ENCODE measurements at regions not wholly inside any gene's neighbourhood (a gene's known extent, or its start where the extent isn't known, plus 50 kb on each side); places are given as distances from the start of the nearest gene placed in this dataset.
"Not testable (repeated sequence)": the region's sequence is repeated elsewhere in the genome, so short reads cannot be mapped to it uniquely, and the experiment has no call there.

DNA sequence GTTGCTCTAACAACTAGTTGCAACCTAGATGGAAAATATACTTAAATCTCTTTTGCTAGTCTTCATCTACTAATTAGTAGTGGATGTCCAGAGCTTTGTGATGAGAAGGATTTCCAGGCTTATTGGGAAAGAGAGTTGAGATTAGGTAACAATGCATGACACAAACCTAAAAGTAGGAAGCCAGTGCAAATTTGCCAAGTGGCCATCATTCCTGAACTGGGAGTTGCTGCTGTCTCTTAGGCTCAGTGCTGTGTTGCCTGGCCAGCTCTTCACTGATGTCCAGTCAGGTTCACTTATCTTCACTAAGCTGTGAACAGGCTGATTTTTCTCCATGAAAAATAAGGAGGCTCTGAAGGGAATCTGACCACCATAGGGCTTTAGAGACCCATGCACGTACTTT lies 105.6 kb upstream of the AMOT start:
- no peak overlapping the region for H3K4me3 ChIP-seq (ENCODE audit: low read depth, low read length)

DNA sequence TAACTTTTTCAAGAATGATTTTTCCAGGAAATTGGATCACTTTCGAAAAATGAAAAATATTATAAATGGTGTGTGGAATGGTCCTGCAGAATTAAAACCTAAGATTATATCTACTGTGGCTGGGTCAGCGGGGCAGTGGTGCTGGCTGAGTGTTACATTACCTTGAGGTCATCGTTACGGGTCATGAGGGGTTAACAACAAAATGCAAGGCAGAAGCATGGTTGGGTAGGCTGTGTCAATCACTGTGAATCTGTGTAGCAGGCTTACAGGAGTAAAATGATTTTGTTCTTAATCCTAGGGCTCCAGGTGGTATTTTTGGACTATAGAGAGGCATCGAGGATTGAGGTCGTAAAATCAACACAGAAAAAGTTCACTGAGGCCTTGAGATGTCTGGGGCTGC lies 105.2 kb upstream of the AMOT start:
- no peak overlapping the region for H3K4me3 ChIP-seq (ENCODE audit: low read depth, low read length)

DNA sequence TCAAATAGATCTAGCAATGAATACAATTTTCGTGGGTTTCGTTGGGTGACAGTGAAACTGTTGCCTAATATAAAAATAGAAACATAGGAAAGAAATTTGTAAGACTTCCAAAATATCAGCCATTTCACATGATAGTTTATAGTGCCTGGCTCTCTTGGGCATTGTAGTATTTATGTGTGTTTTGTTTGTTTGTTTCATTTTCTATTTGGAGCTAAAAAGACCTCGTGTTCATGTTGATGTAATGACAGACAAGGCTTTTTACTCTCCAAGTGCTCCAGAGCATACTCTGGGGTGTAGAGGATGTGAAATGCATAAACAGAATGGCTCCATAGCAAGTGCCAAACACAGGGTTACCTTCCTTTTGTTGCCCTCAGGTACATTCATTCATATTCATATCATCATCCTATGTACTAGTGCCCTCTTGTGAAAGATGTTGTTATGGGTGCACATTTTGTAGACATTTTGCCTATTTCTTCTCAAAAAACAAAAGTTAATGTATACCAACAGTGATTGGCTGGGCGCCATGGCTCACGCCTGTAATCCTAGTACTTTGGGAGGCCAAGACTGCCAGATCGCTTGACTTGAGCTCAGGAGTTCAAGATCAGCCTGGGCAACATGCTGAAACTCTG lies 100.7 kb upstream of the AMOT start:
- H3K4me3 ChIP-seq (ENCODE audit: low read depth, low read length), result no peak overlapping the region

DNA sequence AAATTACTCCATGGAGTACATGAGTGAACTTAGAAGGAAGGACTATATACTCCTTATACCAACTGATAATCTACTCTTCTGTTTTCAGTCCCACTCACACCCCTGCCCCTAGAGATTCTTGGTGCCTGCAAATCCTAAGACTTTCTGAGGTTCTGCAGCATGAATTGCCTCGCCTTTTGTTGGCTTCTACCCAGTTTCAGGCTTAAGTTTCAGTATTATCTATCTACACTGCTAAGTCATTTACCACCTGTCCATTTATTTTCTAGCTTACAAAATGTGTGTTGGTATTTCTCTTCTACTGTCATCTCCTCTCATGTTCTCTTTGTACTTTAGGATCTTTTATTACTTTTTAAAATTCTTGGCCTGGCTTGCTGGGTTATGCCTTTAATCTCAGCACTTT lies 94.4 kb upstream of the AMOT start:
- no peak overlapping the region for H3K4me3 ChIP-seq (ENCODE audit: low read depth, low read length)

DNA sequence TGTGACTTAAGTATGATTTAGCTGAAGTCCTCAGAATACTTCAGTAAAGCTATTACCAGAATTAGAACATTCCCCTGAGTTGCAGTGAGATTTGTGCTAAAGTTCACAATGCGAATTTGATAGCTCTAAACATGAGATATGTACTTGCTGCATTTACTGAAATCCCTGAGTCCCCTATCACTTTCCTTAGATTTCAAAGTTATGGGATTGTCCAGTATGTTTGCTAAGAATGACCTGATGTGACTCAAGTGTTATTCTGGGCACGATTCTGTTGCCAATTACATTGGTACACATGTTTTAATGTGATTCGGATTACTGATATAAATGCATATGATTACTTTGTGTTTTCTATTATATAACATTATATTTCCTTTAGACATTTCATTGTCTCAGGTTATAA lies 91.3 kb upstream of the AMOT start:
- no peak overlapping the region for H3K4me3 ChIP-seq (ENCODE audit: low read depth, low read length)

DNA sequence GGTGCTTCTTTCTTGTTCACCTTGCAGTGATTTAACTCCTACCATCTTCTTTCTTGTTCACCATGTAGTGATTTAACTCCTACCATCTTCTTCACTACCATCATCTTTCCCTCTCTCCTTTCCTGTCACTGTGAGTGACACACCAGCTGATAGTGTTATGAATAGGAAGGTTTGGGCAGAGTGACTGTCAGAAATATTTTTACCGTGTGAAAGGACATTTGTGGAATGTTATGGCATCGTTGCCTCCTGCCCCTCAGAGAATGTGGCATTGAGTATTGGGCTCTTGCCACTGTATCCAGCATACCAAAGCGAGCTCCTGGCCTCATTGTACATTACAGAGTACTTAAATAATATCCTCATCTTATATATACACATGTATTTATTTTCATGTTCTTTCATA lies 90.8 kb upstream of the AMOT start:
- H3K4me3 ChIP-seq (ENCODE audit: low read depth, low read length), result no peak overlapping the region

DNA sequence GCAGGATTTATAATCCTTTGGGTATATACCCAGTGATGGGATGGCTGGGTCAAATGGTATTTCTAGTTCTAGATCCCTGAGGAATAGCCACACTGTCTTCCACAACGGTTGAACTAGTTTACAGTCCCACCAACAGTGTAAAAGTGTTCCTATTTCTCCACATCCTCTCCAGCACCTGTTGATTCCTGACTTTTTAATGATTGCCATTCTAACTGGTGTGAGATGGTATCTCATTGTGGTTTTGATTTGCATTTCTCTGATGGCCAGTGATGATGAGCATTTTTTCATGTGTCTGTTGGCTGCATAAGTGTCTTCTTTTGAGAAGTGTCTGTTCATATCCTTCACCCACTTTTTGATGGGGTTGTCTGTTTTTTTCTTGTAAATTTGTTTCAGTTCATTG lies 82.8 kb upstream of the AMOT start:
- not testable (repeated sequence) for H3K4me3 ChIP-seq (ENCODE audit: low read depth, low read length)

DNA sequence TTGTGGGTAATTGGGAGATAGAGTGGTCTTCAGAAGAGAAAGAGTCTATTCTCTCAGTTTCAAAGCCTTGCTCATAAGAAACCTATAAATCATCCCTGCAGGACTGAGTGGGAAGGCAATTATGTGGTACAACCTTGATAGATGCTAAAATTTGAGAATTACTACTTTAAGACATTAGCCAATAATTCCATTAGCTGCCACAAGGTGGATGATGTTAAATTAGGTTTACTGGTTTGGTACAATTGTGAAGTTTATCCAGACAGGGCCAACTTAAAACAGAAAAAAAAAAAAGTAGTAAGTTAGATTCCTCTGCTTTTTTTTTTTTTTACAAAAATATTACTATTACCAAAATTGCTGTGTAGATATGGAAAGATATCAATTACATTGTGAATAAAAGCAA lies 73.2 kb upstream of the AMOT start:
- H3K4me3 ChIP-seq (ENCODE audit: low read depth, low read length), result no peak overlapping the region

DNA sequence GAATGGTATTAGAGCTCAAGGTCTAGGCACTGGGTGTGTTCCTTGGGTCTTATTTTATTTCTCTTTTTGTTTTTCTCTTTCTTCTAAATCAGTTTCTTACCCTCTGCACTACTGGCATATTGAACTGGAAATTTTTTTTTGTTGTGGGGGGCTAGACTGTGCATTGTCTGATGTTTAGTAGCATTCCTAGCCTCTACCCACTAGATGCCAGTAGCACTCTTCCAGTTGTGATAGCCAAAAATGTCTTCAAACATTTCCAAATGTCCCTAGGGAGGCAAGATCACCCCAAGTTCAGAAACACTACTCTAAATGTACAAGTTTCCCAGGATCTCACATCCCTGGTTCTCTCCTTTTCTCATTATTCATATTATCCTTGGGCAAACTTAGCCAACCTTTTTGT lies 69.8 kb upstream of the AMOT start:
- H3K4me3 ChIP-seq (ENCODE audit: low read depth, low read length), result no peak overlapping the region

DNA sequence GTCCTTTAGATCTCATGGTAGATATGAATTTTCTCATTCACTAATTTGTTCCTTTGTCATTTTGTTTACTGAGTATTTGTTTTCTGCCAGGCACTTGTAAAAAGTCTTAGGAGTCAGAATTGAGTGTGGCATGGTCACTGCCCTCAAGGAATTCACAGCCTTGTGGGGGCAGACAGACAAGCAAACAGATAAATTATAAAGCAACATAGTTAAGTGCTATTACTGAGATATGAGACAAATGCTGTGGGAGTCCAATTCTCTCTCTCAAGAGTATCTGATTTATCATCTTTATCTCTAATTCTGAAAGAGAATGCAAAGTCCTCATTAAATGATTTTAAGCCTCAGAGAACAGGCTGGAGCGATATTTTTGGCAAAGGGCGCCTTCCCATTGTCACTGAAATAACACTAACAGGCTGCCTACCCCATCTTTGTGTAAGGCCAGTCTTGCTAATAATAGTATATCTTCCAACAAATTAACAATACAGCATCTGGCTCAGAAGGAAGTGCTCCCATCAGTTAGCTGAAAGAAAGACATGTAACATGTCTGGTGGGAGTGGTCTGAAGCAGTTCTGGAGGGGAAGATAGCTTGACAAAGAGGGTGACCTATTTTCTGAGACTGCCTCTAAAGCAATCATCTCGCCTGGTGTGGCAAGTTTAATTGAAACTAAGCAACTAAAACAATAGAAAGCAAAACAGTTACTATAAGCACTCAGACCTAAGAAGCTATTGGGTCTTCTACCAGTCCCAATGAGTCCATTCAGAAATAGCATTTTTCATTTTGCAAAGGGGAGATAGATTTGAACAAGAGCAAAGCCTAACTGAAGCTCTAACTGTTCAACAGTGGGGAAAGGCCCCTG lies 61.5 kb upstream of the AMOT start:
- no peak overlapping the region for H3K4me3 ChIP-seq (ENCODE audit: low read depth, low read length)

DNA sequence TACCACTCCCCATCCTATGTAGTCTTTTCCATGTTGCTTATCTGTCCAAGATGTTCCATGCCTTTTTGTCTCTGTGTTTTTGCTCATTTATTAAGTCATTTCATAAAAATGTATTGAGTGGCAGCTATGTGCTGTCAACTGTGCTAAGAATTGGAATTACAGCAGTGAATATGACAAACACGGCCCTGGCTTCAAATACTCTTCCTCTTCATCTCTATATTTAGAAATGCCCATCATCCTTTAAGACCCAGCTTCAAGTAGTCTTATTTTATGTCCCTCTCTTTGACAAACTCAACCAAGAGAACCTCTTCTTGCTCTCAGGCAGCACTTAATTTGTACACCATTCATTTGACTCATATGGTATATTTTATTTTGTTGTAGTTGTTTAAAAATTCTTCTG lies 55.4 kb upstream of the AMOT start:
- H3K4me3 ChIP-seq (ENCODE audit: low read depth, low read length), result no peak overlapping the region
